GM11168 (cell line): ENCODE measurements at regions not wholly inside any gene's neighbourhood (a gene's known extent, or its start where the extent isn't known, plus 50 kb on each side); places are given as distances from the start of the nearest gene placed in this dataset.
"Not testable (repeated sequence)": the region's sequence is repeated elsewhere in the genome, so short reads cannot be mapped to it uniquely, and the experiment has no call there.

Experiments
- in situ Hi-C: fragments of 300-500 bp; cut with MboI; formaldehyde crosslinking; loops from one replicate; pipeline ENCODE4 v1.12.0; 2022; ENCODE audit warnings: low sequenced_read_pairs; ENCODE audit not compliant: unreplicated experiment

- in situ Hi-C loops, result no loop called here
Measured at GRCh38 chr22:49678137-49678841, 149.4 kb downstream of the BRD1 start.

- in situ Hi-C loops, result no loop called here
Measured at GRCh38 chr22:49677495-49677889, 150.2 kb downstream of the BRD1 start.

- in situ Hi-C loops, result no loop called here
Measured at GRCh38 chr22:49676783-49677494, 150.7 kb downstream of the BRD1 start.

GRCh38 chr22:49676230-49676629 lies 151.4 kb downstream of the BRD1 start:
- in situ Hi-C loops, result no loop called here

GRCh38 chr22:49674479-49675050 lies 153.1 kb downstream of the BRD1 start:
- in situ Hi-C loops, result no loop called here

- in situ Hi-C loops, result no loop called here
Measured at GRCh38 chr22:49673048-49673447, 154.6 kb downstream of the BRD1 start.

GRCh38 chr22:49672014-49672516 lies 155.6 kb downstream of the BRD1 start:
- in situ Hi-C loops, result no loop called here

GRCh38 chr22:49671331-49672013 lies 156.2 kb downstream of the BRD1 start:
- in situ Hi-C loops, result no loop called here

GRCh38 chr22:49670456-49671330 lies 157.0 kb downstream of the BRD1 start:
- in situ Hi-C loops, result no loop called here

GRCh38 chr22:49669969-49670455 lies 157.7 kb downstream of the BRD1 start:
- in situ Hi-C loops, result not testable (repeated sequence)

GRCh38 chr22:49669427-49669968 lies 158.2 kb downstream of the BRD1 start:
- in situ Hi-C loops, result not testable (repeated sequence)

- in situ Hi-C loops, result no loop called here
Measured at GRCh38 chr22:49668402-49668801, 159.3 kb downstream of the BRD1 start.

GRCh38 chr22:49667236-49667635 lies 160.4 kb downstream of the BRD1 start:
- in situ Hi-C loops, result no loop called here

- in situ Hi-C loops, result no loop called here
Measured at GRCh38 chr22:49666146-49666809, 161.4 kb downstream of the BRD1 start.

- in situ Hi-C loops, result no loop called here
Measured at GRCh38 chr22:49664891-49665290, 162.8 kb downstream of the BRD1 start.

GRCh38 chr22:49664371-49664881 lies 163.2 kb downstream of the BRD1 start:
- in situ Hi-C loops, result no loop called here

- in situ Hi-C loops, result no loop called here
Measured at GRCh38 chr22:49663823-49664222, 163.8 kb downstream of the BRD1 start.

- in situ Hi-C loops, result no loop called here
Measured at GRCh38 chr22:49663311-49663711, 164.4 kb downstream of the BRD1 start.

- in situ Hi-C loops, result no loop called here
Measured at GRCh38 chr22:49662681-49663080, 165.0 kb downstream of the BRD1 start.
